IMR-90 (cell line): ENCODE measurements at regions not wholly inside any gene's neighbourhood (a gene's known extent, or its start where the extent isn't known, plus 50 kb on each side); places are given as distances from the start of the nearest gene placed in this dataset.

Experiments
- BHLHE40 ChIP-seq: fragments of 150-350 bp; IDR thresholded peaks from 2 replicates; pipeline ENCODE4 v1.6.1; 2016; ENCODE audit warnings: mild to moderate bottlenecking, low read depth, low read length
- CHD1 ChIP-seq: IDR thresholded peaks from 2 replicates; pipeline ENCODE4 v1.6.1; 2012; ENCODE audit warnings: low read depth, low read length, improper control_type of control experiment
- CTCF ChIP-seq: conservative IDR thresholded peaks from 2 replicates; pipeline ENCODE4 v1.5.1; 2012; ENCODE audit warnings: mild to moderate bottlenecking, low read depth, low read length, improper control_type of control experiment
- FOS ChIP-seq: fragments of 150-350 bp; IDR thresholded peaks from 2 replicates; pipeline ENCODE4 v1.6.1; 2016; ENCODE audit warnings: low read depth, low read length
- MAZ ChIP-seq: IDR thresholded peaks from 2 replicates; pipeline ENCODE4 v1.6.1; 2012; ENCODE audit warnings: low read depth, mild to moderate bottlenecking, low read length, improper control_type of control experiment, moderate library complexity, borderline replicate concordance
- MXI1 ChIP-seq: IDR thresholded peaks from 2 replicates; pipeline ENCODE4 v1.6.1; 2012; ENCODE audit warnings: low read depth, mild to moderate bottlenecking, low read length, moderate library complexity, borderline replicate concordance
- NFE2L2 ChIP-seq: fragments of 150-350 bp; IDR thresholded peaks from 2 replicates; pipeline ENCODE4 v1.6.1; 2016; ENCODE audit warnings: low read depth, mild to moderate bottlenecking, low read length
- POLR2A ChIP-seq: IDR thresholded peaks from 2 replicates; pipeline ENCODE4 v1.6.1; 2012; ENCODE audit warnings: mild to moderate bottlenecking, low read depth, low read length
- RFX5 ChIP-seq: IDR thresholded peaks from 2 replicates; pipeline ENCODE4 v1.8.0; 2012; ENCODE audit warnings: low read depth, mild to moderate bottlenecking, low read length, moderate library complexity
- SMC3 ChIP-seq: fragments of 150-350 bp; IDR thresholded peaks from 2 replicates; pipeline ENCODE4 v1.6.1; 2016; ENCODE audit warnings: low read depth, mild to moderate bottlenecking, antibody characterized with exemption, low read length, moderate library complexity
- TF ChIP-seq, protein P1 (sequence below): fragments of 150-350 bp; IDR thresholded peaks from 2 replicates; pipeline ENCODE4 v1.6.1; 2017; ENCODE audit warnings: mild to moderate bottlenecking, antibody characterized with exemption, low read length, low read depth

DNA sequence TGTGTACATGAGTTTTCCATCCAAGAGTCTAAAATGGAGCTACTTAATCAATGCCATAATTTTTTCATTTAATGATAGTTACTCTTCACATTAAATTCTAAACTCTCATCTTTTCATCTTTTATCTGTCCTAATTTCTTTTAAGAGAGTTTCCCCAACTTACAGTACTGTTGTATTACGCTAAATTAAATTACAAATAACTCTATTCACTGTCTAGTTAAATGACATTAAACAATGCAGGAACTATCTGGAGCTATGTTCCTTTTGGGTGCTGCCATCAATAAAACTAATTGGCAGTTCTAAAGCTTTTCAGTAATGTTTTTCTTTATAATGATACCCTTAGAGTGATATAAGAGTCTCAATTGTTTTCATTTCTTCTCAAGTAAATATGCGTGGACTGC lies 227.6 kb downstream of the ANKRD50 start:
- TF ChIP-seq BHLHE40 (no peak), NFE2L2 (no peak), MXI1 (no peak), FOS (no peak), CTCF (no peak), SMC3 (no peak), POLR2A (no peak), RFX5 (no peak), MAZ (no peak), CHD1 (no peak)
- TF ChIP-seq, protein P1, sequence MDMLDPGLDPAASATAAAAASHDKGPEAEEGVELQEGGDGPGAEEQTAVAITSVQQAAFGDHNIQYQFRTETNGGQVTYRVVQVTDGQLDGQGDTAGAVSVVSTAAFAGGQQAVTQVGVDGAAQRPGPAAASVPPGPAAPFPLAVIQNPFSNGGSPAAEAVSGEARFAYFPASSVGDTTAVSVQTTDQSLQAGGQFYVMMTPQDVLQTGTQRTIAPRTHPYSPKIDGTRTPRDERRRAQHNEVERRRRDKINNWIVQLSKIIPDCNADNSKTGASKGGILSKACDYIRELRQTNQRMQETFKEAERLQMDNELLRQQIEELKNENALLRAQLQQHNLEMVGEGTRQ, result no peak
